HG02938 (cell line): ENCODE measurements at regions not wholly inside any gene's neighbourhood (a gene's known extent, or its start where the extent isn't known, plus 50 kb on each side); places are given as distances from the start of the nearest gene placed in this dataset.
A peak's percentile ranks its signal among the peaks of the same experiment; 100 is the strongest.
"Not testable (repeated sequence)": the region's sequence is repeated elsewhere in the genome, so short reads cannot be mapped to it uniquely, and the experiment has no call there.

Source experiments
- ATAC-seq: cut with Tn5 transposase; IDR thresholded peaks from one replicate; pipeline ENCODE4 v1.9.1; 2021; ENCODE audit warnings: mild to moderate bottlenecking, moderate library complexity; ENCODE audit not compliant: unreplicated experiment

DNA sequence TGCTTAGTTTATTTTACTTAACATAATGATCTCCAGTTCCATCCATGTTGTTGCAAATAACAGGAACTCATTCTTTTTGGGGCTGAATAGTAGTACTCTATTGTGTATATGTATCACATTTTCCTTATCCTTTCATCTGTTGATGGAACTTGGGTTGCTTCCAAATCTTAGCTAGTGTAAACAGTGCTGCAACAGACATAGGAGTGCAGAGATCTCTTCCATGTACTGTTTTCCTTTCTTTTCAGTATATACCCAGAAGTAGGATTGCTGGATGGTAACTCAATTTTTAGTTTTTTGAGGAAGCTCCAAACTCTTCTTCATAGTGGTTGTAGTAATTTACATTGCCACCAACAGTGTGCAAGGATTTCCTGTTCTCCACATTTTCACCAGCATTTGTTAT, 138.8 kb upstream of the POC5 start:
- no peak for ATAC-seq

DNA sequence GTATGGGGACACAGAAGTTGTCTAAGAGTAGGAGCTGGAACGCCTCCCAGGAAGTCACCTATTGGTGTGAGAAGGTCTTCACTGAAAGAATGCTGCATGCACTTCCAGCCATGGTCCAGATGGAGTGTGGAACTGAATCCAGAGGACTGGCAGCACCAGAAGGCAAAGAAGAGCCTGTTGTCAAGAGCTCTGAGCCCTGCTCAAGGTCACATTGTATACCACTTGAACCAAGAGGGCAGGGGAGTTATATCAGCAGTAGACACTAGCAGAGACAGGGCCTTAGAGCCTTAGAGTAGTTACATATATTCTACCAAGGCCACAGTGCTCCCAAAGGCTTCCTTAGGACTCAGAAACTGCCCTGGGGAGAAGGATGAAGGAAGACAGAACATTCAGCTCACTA, 130.8 kb upstream of the POC5 start:
- no peak for ATAC-seq

DNA sequence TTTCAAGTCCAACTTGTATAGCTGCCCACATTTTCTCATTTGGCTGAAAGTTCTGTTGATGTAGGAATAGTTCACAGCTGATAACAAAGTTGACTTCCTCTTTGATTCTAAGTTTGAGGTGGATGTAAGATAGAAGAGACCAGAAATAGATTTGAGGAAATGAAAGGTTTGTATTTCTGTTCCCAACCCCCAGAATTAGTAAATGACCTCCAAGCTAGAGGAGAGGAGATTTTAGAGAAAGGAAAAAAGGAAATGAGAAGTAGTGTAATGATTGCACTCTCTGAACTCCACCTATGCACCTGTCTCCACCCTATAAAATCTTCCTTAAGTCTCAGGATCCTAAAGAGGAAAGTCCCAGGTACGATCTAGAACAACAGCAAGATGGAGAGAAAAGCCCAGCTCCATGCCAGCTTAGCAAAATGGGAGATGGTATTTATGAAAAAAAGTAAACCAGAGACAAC, 130.4 kb upstream of the POC5 start:
- peak; percentile 90 for ATAC-seq

DNA sequence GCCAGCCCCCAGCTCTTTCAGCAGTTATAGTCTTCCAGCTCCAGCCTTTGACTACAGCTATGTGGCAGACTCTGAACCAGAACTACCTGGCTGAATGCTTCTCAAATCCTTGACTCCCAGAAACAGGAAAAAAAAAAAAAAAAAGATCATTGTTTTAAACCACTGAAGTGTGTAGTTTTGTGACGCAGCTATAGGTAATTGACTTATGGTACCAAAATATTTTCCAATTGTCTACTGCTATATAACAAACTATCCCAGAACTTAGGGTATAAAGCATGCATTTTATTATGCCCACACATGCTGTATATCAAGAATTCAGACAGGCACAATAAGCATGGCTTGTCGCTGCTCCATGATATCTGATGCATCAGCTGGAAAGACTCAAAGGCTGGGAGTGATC, 127.1 kb upstream of the POC5 start:
- ATAC-seq: no peak

DNA sequence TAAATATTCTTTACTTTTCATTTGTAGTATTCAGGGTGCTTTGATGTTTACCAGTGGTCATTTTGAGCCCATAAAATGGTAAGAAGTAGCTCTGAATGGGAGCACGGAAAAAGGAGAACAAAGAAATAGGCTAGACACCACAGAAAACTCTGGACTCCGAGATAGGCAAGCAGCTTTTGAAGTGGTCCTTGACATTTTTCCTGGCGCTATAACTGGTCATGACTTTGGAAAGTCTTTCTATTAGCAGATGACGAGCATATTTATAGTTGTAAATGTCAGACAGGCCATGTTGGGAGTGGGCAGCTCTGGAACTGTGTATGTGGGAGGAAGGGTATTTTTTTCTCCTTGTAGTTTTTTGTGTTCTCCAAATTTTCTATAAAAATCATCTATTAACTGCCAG, 126.1 kb upstream of the POC5 start:
- ATAC-seq: no peak

DNA sequence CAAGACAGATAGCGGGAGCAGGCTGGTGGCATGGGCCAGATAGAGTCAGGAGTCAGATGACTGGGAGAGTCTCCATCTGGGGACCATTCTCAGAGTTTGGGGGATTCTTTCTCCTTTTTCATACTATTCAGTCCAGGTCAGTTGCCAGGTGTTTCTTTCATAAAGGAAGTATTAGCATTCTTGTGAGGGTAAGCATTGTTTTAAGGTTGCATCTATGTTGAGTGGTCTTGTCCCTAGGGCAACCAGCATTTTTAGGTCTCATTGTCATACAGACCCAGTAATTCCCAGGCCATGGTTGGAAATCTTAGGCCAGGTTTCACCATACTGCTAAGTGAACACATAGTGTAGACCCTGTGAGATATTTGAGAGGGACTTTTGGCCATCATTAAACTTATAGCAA, 122.3 kb upstream of the POC5 start:
- no peak for ATAC-seq

DNA sequence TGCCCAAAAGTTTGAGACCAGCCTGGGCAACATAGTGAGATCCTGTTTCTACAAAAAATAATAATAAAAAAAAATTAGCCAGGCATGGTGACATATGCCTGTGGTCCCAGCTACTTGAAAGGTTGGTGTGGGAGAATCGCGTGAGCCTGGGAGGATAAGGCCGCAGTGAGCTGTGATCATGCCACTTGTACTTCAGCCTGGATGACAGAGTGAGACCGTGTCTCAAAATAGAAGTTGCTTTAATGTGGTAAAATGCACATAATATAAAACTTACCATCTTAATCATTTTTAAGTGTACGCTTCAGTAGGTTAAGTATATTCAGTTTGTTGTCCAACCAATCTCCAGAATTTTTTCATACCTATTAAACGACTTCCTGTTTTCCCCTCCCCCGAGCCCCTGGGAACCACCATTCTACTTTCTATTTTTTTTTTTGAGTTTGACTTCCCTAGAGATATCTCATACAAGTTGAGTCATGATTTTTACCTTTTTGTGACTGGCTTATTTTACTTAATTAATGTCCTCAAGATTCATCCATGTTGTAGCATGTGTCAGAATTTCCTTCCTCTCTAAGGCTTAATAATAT, 120.1 kb upstream of the POC5 start:
- no peak for ATAC-seq

DNA sequence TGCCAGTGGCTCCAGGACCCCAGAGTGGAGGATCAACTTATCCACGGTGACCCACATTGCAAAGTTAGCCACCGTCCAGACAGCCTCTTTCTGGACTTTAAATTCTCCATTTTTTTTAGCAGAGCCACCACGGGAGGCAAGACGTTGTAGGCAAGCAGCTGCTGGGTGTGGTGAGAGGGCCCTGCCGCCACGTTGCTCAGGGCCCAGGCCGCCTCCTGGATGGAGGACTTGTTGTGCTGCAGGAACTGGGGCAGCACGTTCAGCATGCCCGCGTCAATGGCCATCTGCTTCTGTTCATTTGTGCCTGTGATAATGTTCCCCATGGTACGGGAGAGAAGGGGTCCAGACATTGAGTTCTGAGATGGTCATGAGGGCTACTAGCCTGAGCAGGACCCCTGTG, 114.3 kb upstream of the POC5 start:
- ATAC-seq: no peak

DNA sequence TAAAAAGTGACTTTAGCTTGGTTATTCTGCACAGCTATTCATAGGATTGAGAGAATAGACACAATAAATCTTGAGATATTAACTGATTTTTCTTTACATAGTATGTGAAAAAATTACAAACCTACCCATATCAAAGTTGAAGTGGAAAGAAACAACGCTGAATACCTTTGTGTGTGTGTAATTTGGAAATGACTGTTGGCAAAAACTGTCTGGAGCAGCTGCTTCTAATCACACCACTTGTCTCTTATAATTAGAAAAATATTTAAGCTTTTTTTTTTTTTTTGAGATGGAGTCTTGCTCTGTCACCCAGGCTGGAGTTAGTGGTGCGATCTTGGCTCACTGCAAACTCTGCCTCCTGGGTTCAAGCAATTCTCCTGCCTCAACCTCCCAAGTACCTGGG, 110.8 kb upstream of the POC5 start:
- no peak for ATAC-seq

DNA sequence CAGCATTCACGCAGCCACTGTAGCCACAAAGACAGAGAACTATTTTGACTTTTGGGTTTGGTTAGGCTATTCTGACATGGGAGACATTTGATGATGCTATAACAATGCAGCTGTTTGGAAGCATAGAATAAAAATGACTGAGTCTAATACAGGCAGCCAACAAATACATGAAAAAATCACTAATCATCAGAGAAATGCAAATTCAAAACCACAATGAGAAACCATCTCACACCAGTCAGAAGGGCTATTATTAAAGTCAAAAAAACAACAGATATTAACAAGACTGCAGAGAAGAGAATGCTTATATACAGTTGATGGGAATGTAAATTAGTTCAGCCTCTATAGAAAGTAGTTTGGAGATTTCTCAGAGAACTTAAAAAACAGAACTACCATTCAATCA, 107.1 kb upstream of the POC5 start:
- ATAC-seq: no peak

DNA sequence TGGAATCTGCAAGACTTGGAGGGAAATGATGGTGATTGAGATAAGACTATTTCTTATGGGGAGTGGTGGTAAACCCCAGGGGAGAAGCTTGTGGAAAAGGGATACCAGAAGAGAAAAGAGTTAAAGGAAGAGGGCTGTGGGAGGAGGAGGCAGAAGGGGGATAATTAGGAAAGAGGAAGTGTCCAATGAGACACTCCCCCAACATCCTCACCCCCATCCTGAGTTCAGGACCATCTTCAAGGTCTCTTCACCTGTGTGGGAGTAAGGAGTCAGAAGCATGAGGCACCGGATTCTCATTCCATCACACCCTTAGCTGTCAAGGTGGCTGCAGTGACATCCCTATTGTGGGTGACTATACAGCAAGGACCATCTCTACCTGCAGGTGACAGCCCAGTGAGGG, 106.6 kb upstream of the POC5 start:
- ATAC-seq: no peak

DNA sequence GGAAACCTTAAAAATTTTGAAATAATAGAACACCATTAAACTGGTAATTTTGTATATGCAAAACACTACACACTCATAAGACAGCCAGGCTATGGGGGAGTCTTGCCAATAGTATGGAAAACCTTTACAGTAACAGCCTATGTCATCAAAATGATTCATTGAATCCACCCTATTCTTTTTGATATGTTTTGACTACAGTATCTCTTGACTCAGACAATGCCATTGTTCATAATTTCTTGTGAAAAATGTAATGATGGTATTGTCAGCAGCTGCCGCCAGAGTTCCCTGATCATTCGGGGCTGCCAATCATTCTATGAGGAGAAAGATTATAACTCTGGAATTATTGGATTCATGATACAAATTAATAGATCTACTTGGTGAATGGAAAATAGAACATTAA, 101.4 kb upstream of the POC5 start:
- no peak for ATAC-seq

DNA sequence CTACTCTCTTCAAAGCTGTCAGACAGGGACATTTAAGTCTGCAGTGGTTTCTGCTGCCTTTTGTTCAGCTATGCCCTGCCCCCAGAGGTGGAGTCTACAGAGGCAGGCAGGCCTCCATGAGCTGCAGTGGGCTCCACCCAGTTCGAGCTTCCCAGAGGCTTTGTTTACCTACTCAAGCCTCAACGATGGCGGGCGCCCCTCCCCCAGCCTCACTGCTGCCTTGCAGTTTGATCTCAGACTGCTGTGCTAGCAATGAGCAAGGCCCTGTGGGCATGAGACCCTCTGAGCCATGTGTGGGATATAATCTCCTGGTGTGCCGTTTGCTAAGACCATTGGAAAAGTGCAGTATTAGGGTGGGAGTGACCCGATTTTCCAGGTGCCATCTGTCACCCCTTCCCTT, 82.5 kb upstream of the POC5 start:
- ATAC-seq: not testable (repeated sequence)

DNA sequence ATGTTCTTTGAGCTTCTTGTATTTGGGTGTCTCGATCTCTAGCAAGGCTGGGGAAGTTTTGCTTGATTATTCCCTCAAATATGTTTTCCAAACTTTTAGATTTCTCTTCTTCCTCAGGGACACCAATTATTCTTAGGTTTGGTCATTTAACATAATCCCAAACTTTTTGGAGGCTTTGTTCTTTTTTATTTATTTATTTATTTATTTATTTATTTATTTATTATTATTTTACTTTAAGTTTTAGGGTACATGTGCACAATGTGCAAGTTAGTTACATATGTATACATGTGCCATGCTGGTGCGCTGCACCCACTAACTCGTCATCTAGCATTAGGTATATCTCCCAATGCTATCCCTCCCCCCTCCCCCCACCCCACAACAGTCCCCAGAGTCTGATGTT, 52.1 kb upstream of the POC5 start:
- ATAC-seq: not testable (repeated sequence)
